Neural progenitor cell (in vitro differentiated cells): ENCODE measurements at regions not wholly inside any gene's neighbourhood (a gene's known extent, or its start where the extent isn't known, plus 50 kb on each side); places are given as distances from the start of the nearest gene placed in this dataset.

Experiments
- CTCF ChIP-seq: fragments of 200-600 bp; sonication (generic); IDR thresholded peaks from 2 replicates; pipeline ENCODE4 v1.5.1; 2017; ENCODE audit warnings: antibody characterized with exemption, mild to moderate bottlenecking
- EZH2phosphoT487 ChIP-seq: fragments of 200-600 bp; sonication (generic); IDR thresholded peaks from 2 replicates; pipeline ENCODE4 v1.6.1; 2017; ENCODE audit warnings: antibody characterized with exemption

DNA sequence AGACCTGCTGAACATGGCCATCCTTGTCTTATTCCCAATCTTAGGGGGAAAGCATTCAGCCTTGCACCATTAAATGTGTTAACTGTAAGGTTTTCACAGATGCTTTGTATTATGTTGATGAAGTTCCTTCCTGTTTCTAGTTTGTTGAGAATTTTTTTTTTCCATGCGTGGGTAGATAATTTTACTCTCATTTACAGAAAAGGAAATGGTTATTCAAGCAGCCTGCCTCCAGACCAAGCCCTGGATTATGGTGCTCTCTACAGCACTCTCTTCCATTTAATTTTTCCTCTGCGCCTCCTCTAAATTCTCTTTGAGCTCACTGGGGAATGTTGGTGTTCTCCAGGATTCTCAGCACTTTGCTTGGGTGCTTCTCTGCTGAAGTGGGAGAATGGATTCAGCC is 179.3 kb upstream of the PZP start:
- TF ChIP-seq CTCF (no peak), EZH2phosphoT487 (no peak)
